ENCODE measurements at regions not wholly inside any gene's neighbourhood (a gene's known extent, or its start where the extent isn't known, plus 50 kb on each side); places are given as distances from the start of the nearest gene placed in this dataset.

GRCh38 chr13:90415902-90416301 lies 931.6 kb upstream of the MIR17HG start:
- Histone ChIP-seq H4K5ac (ENCODE audit: low read depth, low read length) (no peak overlapping the region), H3K56ac (ENCODE audit: extremely low read depth, insufficient read depth, low read length) (no peak overlapping the region), H3K23ac (ENCODE audit: low read depth, low read length) (0 out of 2 replicates have a peak overlapping the region, but pooled peaks have one; percentile 2), H4K91ac (ENCODE audit: insufficient read depth, low read depth, low read length) (0 out of 2 replicates have a peak overlapping the region, but pooled peaks have one; percentile 29), H3K4me2 (ENCODE audit: low read depth, low read length) (no peak overlapping the region; the same call in 1 of the 2 replicates), H4K20me1 (ENCODE audit: insufficient read depth, low read length) (no peaks in the 10 kb centered on the region), H3K27me3 (ENCODE audit: control insufficient read depth, insufficient read depth, low read length) (no peaks in the 10 kb centered on the region), H3K27ac (ENCODE audit: insufficient read depth, low read length) (no peak overlapping the region), H2AK5ac (ENCODE audit: low read depth, low read length) (0 out of 2 replicates have a peak overlapping the region, but pooled peaks have one; percentile 35), H3K9ac (ENCODE audit: low read depth, low read length) (no peak overlapping the region), H3K4me3 (ENCODE audit: insufficient read depth, low read depth, low read length) (no peak overlapping the region), H3K36me3 (ENCODE audit: control insufficient read depth, insufficient read depth, low read length) (no peaks in the 10 kb centered on the region), H2BK5ac (ENCODE audit: low read depth, low read length, poor library complexity, severe bottlenecking) (peak overlapping the region; percentile 30), H2BK120ac (ENCODE audit: low read depth, low read length) (peak overlapping the region; percentile 44; the same call in 1 of the 2 replicates), H3K18ac (ENCODE audit: low read depth, low read length) (peak overlapping the region; percentile 35; the same call in 1 of the 2 replicates), H2BK20ac (ENCODE audit: low read depth, low read length) (peak overlapping the region; percentile 69), H3K79me1 (ENCODE audit: low read depth in 1 of 2, low read length in 2 of 2) (no peaks in the 10 kb centered on the region), H3K9me1 (ENCODE audit: insufficient read depth, low read length) (no peaks in the 10 kb centered on the region), H2AFZ (replicated peaks; ENCODE audit: low read length, poor library complexity) (peak overlapping the region; percentile 61), H4K8ac (ENCODE audit: low read depth in 2 of 2, low read length in 2 of 2) (peak overlapping the region in 1 of 2 experiments; percentile 15; a peak in 2 of 4 replicates), H3K4me1 (ENCODE audit: control insufficient read depth, insufficient read depth, low read length) (peaks cover 5% of the 10 kb centered on the region; the same call in 1 of the 2 replicates), H3K14ac (replicated peaks; ENCODE audit: low read depth, low read length) (peak overlapping the region; percentile 57; the same call in 1 of the 2 replicates), H3K4ac (ENCODE audit: low read depth, low read length) (peak overlapping the region; percentile 10; the same call in 1 of the 2 replicates), H2BK15ac (ENCODE audit: low read depth, low read length) (peak overlapping the region; percentile 74; the same call in 2 of the 3 replicates), H3K9me3 (ENCODE audit: control insufficient read depth, insufficient read depth, low read length) (no peaks in the 10 kb centered on the region), H2AK9ac (replicated peaks; ENCODE audit: low read depth, low read length, poor library complexity) (peak overlapping the region; percentile 15)
- BruUV-seq (replicated peaks) = no TSS peak
- intact Hi-C loops (cut with micrococcal nuclease) (no loop called here), dilution Hi-C loops (cut with HindIII; ENCODE audit: low sequenced_read_pairs, unreplicated experiment) (no loop called here), in situ Hi-C loops (cut with MboI; ENCODE audit: low sequenced_read_pairs) (no loop called here)
- ChIA-PET CTCF (no interaction called here), POLR2A (ENCODE audit: unreplicated experiment) (no interaction called here)
- DNase-seq (no peak), ATAC-seq (ENCODE audit: low read depth) (no peak)
- TF ChIP-seq SMC3 (IDR thresholded peaks at IDR 0.05; ENCODE audit: low read depth, low read length) = no peak
- no peak for TF ChIP-seq CHD1 (IDR thresholded peaks at IDR 0.05; ENCODE audit: low read depth, low read length)
- no peak for TF ChIP-seq RAD21 (IDR thresholded peaks at IDR 0.05; ENCODE audit: low read length)
- no peak for TF ChIP-seq CTCF (conservative IDR thresholded peaks at IDR 0.05; ENCODE audit: low read depth, low read length)
- TF ChIP-seq FOS (IDR thresholded peaks at IDR 0.05; ENCODE audit: low read depth, low read length) = no peak
- no peak for TF ChIP-seq ELK1 (IDR thresholded peaks at IDR 0.05; ENCODE audit: borderline replicate concordance, low read depth, low read length)
- TF ChIP-seq USF2 (IDR thresholded peaks at IDR 0.05; ENCODE audit: low read depth, low read length) = no peak
- no peak for TF ChIP-seq CEBPB (IDR thresholded peaks at IDR 0.05; ENCODE audit: low read depth, low read length)
- TF ChIP-seq NFE2L2 (IDR thresholded peaks at IDR 0.05; ENCODE audit: low read depth, low read length) = no peak
- TF ChIP-seq MXI1 (IDR thresholded peaks at IDR 0.05; ENCODE audit: borderline replicate concordance, low read depth, low read length) = no peak
- no peak for TF ChIP-seq RCOR1 (IDR thresholded peaks at IDR 0.05; ENCODE audit: insufficient replicate concordance, low read length)
- no peak for TF ChIP-seq RFX5 (IDR thresholded peaks at IDR 0.05; ENCODE audit: low read depth, low read length)
- TF ChIP-seq MAFK (IDR thresholded peaks at IDR 0.05; ENCODE audit: low read depth, low read length) = no peak
- TF ChIP-seq BHLHE40 (IDR thresholded peaks at IDR 0.05; ENCODE audit: low read depth, low read length) = no peak
- no peak for TF ChIP-seq MAZ (IDR thresholded peaks at IDR 0.05; ENCODE audit: borderline replicate concordance, low read depth, low read length)
- no peak for TF ChIP-seq POLR2A (IDR thresholded peaks at IDR 0.05; ENCODE audit: low read depth, low read length)
- WGBS, 2 experiments (ENCODE audit: extremely low coverage in 2 of 2, insufficient read length in 1 of 2) = no CpG with 5 or more reads among the region's 3 CpGs

Measured in IMR-90 (cell line).